RWPE2 (cell line): ENCODE measurements at regions not wholly inside any gene's neighbourhood (a gene's known extent, or its start where the extent isn't known, plus 50 kb on each side); places are given as distances from the start of the nearest gene placed in this dataset.

Experiments
- ATAC-seq: fragments of 200-7000 bp; cut with Tn5 transposase; 3 replicates; pipeline ENCODE4 v1.9.1; 2021; ENCODE audit warnings: low read depth
- DNase-seq: peaks from one replicate; pipeline ENCODE4 v3.0.0-alpha.2; 2020; ENCODE audit warnings: low spot score
- H3K27ac ChIP-seq: fragments of 450-650 bp; 2 replicates; pipeline ENCODE4 v1.5.1; 2017; ENCODE audit warnings: mild to moderate bottlenecking; ENCODE audit not compliant: poor library complexity, severe bottlenecking
- H3K27me3 ChIP-seq: fragments of 250-450 bp; sonication (Bioruptor Pico); 2 replicates; pipeline ENCODE4 v1.5.1; 2021; ENCODE audit warnings: mild to moderate bottlenecking, moderate library complexity; ENCODE audit not compliant: insufficient read depth, poor library complexity, severe bottlenecking
- H3K36me3 ChIP-seq: fragments of 250-450 bp; sonication (Bioruptor Pico); 2 replicates; pipeline ENCODE4 v1.5.1; 2020; ENCODE audit warnings: low read depth, mild to moderate bottlenecking, moderate library complexity
- H3K4me1 ChIP-seq: fragments of 250-450 bp; sonication (Bioruptor Pico); 2 replicates; pipeline ENCODE4 v1.5.1; 2021; ENCODE audit warnings: mild to moderate bottlenecking, moderate library complexity; ENCODE audit not compliant: insufficient read depth, poor library complexity, severe bottlenecking
- H3K4me3 ChIP-seq: fragments of 250-450 bp; sonication (Bioruptor Pico); 2 replicates; pipeline ENCODE4 v1.5.1; 2021; ENCODE audit warnings: mild to moderate bottlenecking, moderate library complexity; ENCODE audit not compliant: severe bottlenecking
- H3K9me3 ChIP-seq: fragments of 250-450 bp; sonication (Bioruptor Pico); 2 replicates; pipeline ENCODE4 v1.5.1; 2021; ENCODE audit warnings: mild to moderate bottlenecking, moderate library complexity; ENCODE audit not compliant: severe bottlenecking
- TF ChIP-seq, protein P1 (sequence below): fragments of 450-650 bp; IDR thresholded peaks from one replicate; pipeline ENCODE4 v1.5.1; 2017; ENCODE audit warnings: mild to moderate bottlenecking, moderate library complexity; ENCODE audit not compliant: poor library complexity, severe bottlenecking

DNA sequence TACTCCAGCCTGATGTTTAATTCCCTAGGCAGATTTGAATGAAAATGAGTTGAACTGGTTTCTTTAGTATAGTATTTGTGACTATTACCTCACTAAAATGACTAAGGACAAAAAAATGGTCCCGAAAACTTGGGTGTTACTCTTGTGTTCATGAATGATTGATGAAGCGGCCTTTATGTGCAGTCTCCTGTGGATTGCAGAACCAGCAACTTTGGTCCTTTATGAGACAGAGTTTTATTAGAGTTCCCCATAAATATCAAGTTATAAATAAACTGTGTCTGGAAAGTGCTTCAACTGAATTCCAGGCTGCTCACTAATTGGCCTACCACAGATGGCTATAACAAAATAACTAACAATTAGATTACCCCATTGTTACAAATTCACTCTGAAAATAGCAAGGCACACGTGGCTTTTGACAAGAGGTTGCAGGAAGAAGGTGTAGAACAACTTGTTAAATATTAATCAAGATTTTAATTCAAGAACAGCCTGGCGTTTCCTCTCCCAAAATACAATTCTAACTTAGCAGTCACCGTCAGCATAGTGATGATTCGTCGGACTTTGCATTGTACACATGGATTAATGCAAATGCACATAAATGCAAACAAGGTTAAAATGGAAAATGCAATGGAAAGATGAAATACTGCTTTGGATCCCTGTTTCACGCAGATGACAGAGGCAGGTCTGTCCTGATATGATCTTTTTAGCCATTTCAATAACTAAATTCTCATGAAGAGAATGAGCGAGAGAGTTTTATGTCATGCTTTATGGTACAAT, 567.3 kb upstream of the ZNF717 start:
- Histone ChIP-seq H3K27ac (no peak overlapping the region), H3K36me3 (no peaks in the 10 kb centered on the region), H3K4me1 (no peaks in the 10 kb centered on the region), H3K27me3 (peaks cover 4% of the 10 kb centered on the region), H3K9me3 (no peaks in the 10 kb centered on the region), H3K4me3 (no peak overlapping the region)
- TF ChIP-seq, protein P1, sequence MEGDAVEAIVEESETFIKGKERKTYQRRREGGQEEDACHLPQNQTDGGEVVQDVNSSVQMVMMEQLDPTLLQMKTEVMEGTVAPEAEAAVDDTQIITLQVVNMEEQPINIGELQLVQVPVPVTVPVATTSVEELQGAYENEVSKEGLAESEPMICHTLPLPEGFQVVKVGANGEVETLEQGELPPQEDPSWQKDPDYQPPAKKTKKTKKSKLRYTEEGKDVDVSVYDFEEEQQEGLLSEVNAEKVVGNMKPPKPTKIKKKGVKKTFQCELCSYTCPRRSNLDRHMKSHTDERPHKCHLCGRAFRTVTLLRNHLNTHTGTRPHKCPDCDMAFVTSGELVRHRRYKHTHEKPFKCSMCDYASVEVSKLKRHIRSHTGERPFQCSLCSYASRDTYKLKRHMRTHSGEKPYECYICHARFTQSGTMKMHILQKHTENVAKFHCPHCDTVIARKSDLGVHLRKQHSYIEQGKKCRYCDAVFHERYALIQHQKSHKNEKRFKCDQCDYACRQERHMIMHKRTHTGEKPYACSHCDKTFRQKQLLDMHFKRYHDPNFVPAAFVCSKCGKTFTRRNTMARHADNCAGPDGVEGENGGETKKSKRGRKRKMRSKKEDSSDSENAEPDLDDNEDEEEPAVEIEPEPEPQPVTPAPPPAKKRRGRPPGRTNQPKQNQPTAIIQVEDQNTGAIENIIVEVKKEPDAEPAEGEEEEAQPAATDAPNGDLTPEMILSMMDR = no peak
- ATAC-seq (no peak), DNase-seq (no peak)

DNA sequence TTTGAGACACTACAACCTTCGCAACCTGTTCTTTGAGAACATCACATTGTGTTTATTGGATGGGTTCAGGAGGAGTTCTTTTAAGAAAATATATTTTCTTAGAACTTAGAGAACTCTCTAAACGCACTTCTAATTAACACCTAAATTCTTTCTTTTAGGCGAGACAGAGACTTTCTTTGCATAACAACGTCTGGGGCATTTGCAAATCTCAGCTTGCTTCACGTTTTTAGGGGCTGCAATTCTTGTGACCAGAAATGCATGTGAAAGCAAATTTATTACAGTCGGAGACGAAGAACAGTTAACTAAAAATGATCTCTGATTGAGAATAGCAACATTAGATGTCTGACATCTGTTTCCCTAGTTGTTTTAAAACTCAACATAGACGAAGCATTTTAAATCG, 568.3 kb upstream of the ZNF717 start:
- peaks cover 4% of the 10 kb centered on the region for H3K27me3 ChIP-seq
- H3K4me3 ChIP-seq = no peak overlapping the region
- DNase-seq = no peak
- ATAC-seq = no peak
- TF ChIP-seq, protein P1 = no peak
- H3K4me1 ChIP-seq = no peaks in the 10 kb centered on the region
- H3K27ac ChIP-seq = no peak overlapping the region
- no peaks in the 10 kb centered on the region for H3K9me3 ChIP-seq
- H3K36me3 ChIP-seq = no peaks in the 10 kb centered on the region

DNA sequence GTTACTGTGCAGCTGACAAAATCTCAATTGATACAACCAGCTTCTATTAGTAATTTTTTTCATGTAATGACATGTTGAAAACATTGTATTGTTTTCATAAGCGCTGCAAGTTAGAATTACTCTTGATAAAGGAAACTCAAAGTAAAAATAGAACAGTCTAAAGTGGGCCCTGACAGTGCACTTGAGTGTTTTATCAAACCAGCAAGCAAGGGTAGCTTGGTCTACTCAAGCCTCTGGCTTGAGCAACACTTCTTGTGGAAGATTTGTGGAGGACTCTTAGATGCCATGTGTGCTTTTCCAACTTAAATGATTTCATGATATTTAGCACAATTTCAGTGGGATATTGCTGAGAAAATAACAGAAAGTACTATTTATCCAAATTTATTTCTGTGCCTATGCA, 575.7 kb upstream of the ZNF717 start:
- no peaks in the 10 kb centered on the region for H3K4me1 ChIP-seq
- no peaks in the 10 kb centered on the region for H3K36me3 ChIP-seq
- no peaks in the 10 kb centered on the region for H3K27me3 ChIP-seq
- H3K27ac ChIP-seq = no peak overlapping the region
- no peak for DNase-seq
- no peak for ATAC-seq
- H3K9me3 ChIP-seq = no peaks in the 10 kb centered on the region
- TF ChIP-seq, protein P1 = no peak
- H3K4me3 ChIP-seq = no peak overlapping the region

DNA sequence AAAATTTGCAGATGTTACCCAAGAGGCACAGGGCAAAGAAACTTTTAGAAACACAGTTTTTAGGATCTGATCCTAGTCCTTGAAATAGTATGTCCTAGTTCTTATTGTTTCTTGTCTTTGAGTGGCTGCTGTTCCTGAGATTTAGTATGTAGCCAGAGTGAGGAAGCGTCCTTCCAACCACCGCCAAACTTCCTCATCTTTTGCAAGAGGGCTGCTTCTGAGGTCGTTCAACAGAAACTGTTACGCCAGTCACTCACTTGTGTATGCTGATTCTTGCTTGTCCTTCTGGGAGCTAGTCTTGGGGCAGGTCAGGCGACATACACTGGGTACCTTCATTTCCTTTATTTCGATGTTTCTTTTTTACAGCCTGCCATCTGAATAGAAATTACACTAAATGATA, 577.3 kb upstream of the ZNF717 start:
- H3K9me3 ChIP-seq = no peaks in the 10 kb centered on the region
- H3K27ac ChIP-seq = no peak overlapping the region
- no peaks in the 10 kb centered on the region for H3K36me3 ChIP-seq
- DNase-seq = no peak
- no peaks in the 10 kb centered on the region for H3K27me3 ChIP-seq
- no peak for ATAC-seq
- no peaks in the 10 kb centered on the region for H3K4me1 ChIP-seq
- TF ChIP-seq, protein P1 = no peak
- no peak overlapping the region for H3K4me3 ChIP-seq

DNA sequence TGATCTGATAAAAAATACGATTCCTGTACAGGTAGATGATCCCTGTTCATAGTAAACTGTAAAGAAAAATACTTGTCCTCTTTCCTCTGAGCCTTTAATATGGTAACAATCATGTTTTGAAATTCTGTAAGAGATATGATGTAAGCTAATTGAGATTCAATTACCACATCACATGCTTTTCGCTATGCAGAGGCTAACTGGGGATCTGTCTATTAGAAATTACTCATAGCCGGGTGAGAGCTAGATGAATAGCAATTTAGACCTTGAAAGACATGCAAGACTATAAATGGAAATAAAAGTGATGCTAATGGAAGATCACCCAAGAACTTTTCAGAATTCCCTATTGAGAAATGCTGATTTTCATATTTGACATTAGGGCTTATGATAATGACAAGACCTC, 579.9 kb upstream of the ZNF717 start:
- ATAC-seq (no peak), DNase-seq (no peak)
- H3K4me1 ChIP-seq = no peaks in the 10 kb centered on the region
- H3K4me3 ChIP-seq = no peak overlapping the region
- no peaks in the 10 kb centered on the region for H3K36me3 ChIP-seq
- no peak overlapping the region for H3K27ac ChIP-seq
- TF ChIP-seq, protein P1 = no peak
- H3K27me3 ChIP-seq = no peaks in the 10 kb centered on the region
- H3K9me3 ChIP-seq = no peaks in the 10 kb centered on the region
